Osteoblast (primary cell): ENCODE measurements at regions not wholly inside any gene's neighbourhood (a gene's known extent, or its start where the extent isn't known, plus 50 kb on each side); places are given as distances from the start of the nearest gene placed in this dataset.

ENCODE experiments used
- DNase-seq: peaks from one replicate; pipeline ENCODE4 v3.0.0; 2011; ENCODE audit warnings: low spot score, mixed read lengths; ENCODE audit not compliant: insufficient read length; ENCODE audit errors: missing footprints
- H2AFZ ChIP-seq: 2 replicates; pipeline ENCODE4 v1.6.0; 2011; ENCODE audit warnings: mild to moderate bottlenecking, low read length
- H3K27ac ChIP-seq: 2 replicates; pipeline ENCODE4 v1.5.1; 2011; ENCODE audit warnings: mild to moderate bottlenecking, low read depth, low read length, moderate library complexity
- H3K27me3 ChIP-seq: 2 replicates; pipeline ENCODE4 v1.6.0; 2012; ENCODE audit warnings: mild to moderate bottlenecking, control low read depth, inconsistent platforms, low read length, moderate library complexity; ENCODE audit not compliant: insufficient read depth
- H3K36me3 ChIP-seq: 2 replicates; pipeline ENCODE4 v1.5.1; 2011; ENCODE audit warnings: mild to moderate bottlenecking, low read length, control low read depth, moderate library complexity; ENCODE audit not compliant: insufficient read depth
- H3K4me1 ChIP-seq: 2 replicates; pipeline ENCODE4 v1.5.1; 2011; ENCODE audit warnings: mild to moderate bottlenecking, low read length, control low read depth, moderate library complexity; ENCODE audit not compliant: insufficient read depth
- H3K4me2 ChIP-seq: 2 replicates; pipeline ENCODE4 v1.6.0; 2011; ENCODE audit warnings: mild to moderate bottlenecking, low read length; ENCODE audit not compliant: insufficient read depth
- H3K4me3 ChIP-seq: fragments of 200-600 bp; sonication (generic); 3 replicates; pipeline ENCODE4 v1.5.1; 2012; ENCODE audit warnings: mild to moderate bottlenecking, low read length, inconsistent platforms; ENCODE audit not compliant: insufficient read depth
- H3K79me2 ChIP-seq: 2 replicates; pipeline ENCODE4 v1.6.0; 2012; ENCODE audit warnings: mild to moderate bottlenecking, low read length, control low read depth, inconsistent platforms; ENCODE audit not compliant: insufficient read depth
- H3K9me3 ChIP-seq: 2 replicates; pipeline ENCODE4 v1.5.1; 2011; ENCODE audit warnings: low read depth, low read length, control low read depth
- H4K20me1 ChIP-seq: 2 replicates; pipeline ENCODE4 v1.6.0; 2012; ENCODE audit warnings: mild to moderate bottlenecking, low read length, control low read depth; ENCODE audit not compliant: insufficient read depth
- TF ChIP-seq, protein P1 (sequence below): IDR thresholded peaks from 2 replicates; pipeline ENCODE4 v1.5.1; 2011; ENCODE audit warnings: mild to moderate bottlenecking, low read depth, low read length, moderate library complexity; ENCODE audit errors: extremely low read depth

- Histone ChIP-seq H3K4me2 (no peak overlapping the region), H3K4me3 (no peak overlapping the region), H3K27ac (no peak overlapping the region), H3K36me3 (no peaks in the 10 kb centered on the region), H3K79me2 (no peaks in the 10 kb centered on the region), H3K4me1 (no peaks in the 10 kb centered on the region), H3K27me3 (no peaks in the 10 kb centered on the region), H2AFZ (no peak overlapping the region), H4K20me1 (no peaks in the 10 kb centered on the region), H3K9me3 (no peaks in the 10 kb centered on the region)
- TF ChIP-seq, protein P1, sequence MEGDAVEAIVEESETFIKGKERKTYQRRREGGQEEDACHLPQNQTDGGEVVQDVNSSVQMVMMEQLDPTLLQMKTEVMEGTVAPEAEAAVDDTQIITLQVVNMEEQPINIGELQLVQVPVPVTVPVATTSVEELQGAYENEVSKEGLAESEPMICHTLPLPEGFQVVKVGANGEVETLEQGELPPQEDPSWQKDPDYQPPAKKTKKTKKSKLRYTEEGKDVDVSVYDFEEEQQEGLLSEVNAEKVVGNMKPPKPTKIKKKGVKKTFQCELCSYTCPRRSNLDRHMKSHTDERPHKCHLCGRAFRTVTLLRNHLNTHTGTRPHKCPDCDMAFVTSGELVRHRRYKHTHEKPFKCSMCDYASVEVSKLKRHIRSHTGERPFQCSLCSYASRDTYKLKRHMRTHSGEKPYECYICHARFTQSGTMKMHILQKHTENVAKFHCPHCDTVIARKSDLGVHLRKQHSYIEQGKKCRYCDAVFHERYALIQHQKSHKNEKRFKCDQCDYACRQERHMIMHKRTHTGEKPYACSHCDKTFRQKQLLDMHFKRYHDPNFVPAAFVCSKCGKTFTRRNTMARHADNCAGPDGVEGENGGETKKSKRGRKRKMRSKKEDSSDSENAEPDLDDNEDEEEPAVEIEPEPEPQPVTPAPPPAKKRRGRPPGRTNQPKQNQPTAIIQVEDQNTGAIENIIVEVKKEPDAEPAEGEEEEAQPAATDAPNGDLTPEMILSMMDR: no peak
- DNase-seq: no peak
These were observed 112.6 kb downstream of the TMA16 start for GRCh38 chr4:163606896-163607691.

GRCh38 chr4:163609019-163609418 lies 114.5 kb downstream of the TMA16 start:
- no peaks in the 10 kb centered on the region for H3K4me1 ChIP-seq
- H3K4me3 ChIP-seq: no peak overlapping the region
- H3K27ac ChIP-seq: no peak overlapping the region
- TF ChIP-seq, protein P1: no peak
- no peaks in the 10 kb centered on the region for H3K79me2 ChIP-seq
- no peaks in the 10 kb centered on the region for H3K36me3 ChIP-seq
- H4K20me1 ChIP-seq: no peaks in the 10 kb centered on the region
- no peaks in the 10 kb centered on the region for H3K9me3 ChIP-seq
- no peak for DNase-seq
- no peak overlapping the region for H2AFZ ChIP-seq
- H3K27me3 ChIP-seq: no peaks in the 10 kb centered on the region
- no peak overlapping the region for H3K4me2 ChIP-seq

DNA sequence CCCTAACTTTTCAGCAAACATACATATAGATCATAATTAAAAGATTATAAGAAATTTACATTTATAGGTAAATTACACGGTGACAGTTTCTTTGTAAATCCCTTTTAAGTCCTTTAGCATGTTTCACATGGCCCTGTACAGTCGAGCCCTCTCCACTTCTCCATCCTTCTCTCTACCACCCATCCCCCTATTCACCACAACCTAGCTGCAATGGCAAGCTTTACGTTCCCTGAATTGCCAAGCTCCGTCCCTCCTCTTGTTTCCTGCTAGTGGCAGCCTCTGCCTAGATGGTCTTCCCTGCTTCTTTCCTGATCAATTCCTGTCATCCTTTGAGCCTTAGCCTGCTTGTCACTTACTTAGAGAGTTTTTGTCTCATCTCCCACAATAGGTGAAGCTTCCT lies 116.2 kb downstream of the TMA16 start:
- Histone ChIP-seq H4K20me1 (no peaks in the 10 kb centered on the region), H3K27me3 (no peaks in the 10 kb centered on the region), H2AFZ (no peak overlapping the region), H3K4me1 (no peaks in the 10 kb centered on the region), H3K27ac (no peak overlapping the region), H3K9me3 (no peaks in the 10 kb centered on the region), H3K36me3 (no peaks in the 10 kb centered on the region), H3K4me2 (no peak overlapping the region), H3K79me2 (no peaks in the 10 kb centered on the region), H3K4me3 (no peak overlapping the region)
- no peak for DNase-seq
- TF ChIP-seq, protein P1: no peak

DNA sequence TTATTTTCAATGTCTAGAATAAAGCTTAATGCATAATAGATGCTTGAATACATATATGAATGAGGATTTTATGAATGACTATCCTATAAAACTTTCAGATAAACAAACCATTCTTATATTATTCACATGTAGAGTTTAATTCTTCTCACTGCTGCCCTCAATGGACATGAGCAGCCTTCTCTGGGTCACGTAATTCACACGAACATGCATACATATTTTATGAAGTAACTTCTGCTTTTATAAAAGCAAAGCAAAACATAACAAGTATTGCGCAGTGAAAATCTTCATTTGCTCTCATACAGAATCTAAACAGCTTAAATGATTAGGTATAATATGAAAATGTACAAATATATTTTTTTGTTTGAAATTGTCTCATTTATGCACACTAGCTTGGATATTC lies 116.7 kb downstream of the TMA16 start:
- no peaks in the 10 kb centered on the region for H4K20me1 ChIP-seq
- no peak overlapping the region for H3K27ac ChIP-seq
- TF ChIP-seq, protein P1: no peak

More for the DNA sequence above, 116.7 kb downstream of the TMA16 start:
- Histone ChIP-seq H3K4me2 (no peak overlapping the region), H3K36me3 (no peaks in the 10 kb centered on the region), H2AFZ (no peak overlapping the region), H3K4me1 (no peaks in the 10 kb centered on the region), H3K79me2 (no peaks in the 10 kb centered on the region), H3K9me3 (no peaks in the 10 kb centered on the region), H3K27me3 (no peaks in the 10 kb centered on the region), H3K4me3 (no peak overlapping the region)
- DNase-seq: no peak
